Heart right ventricle (tissue), 16 donors: ENCODE measurements at regions not wholly inside any gene's neighbourhood (a gene's known extent, or its start where the extent isn't known, plus 50 kb on each side); places are given as distances from the start of the nearest gene placed in this dataset.
"Not testable (repeated sequence)": the region's sequence is repeated elsewhere in the genome, so short reads cannot be mapped to it uniquely, and the experiment has no call there.

ENCODE experiments used
- ATAC-seq, 8 donors: fragments of 200-7000 bp; cut with Tn5 transposase; one replicate each; pipeline ENCODE4 v1.9.1; 2020; ENCODE audit warnings: mild to moderate bottlenecking in 8 of 8, moderate library complexity in 8 of 8, moderate number of reproducible peaks in 1 of 8
- DNase-seq, 2 donors: peaks; one replicate each; pipeline ENCODE4 v3.0.0-alpha.2; 2020
- H3K27ac ChIP-seq, 10 donors: fragments of 200-600 bp; sonication (generic) in 2 of 10; one replicate each; pipeline versions ENCODE4 v1.5.0 to v1.8.0; 2020 to 2022; ENCODE audit warnings: mild to moderate bottlenecking in 3 of 10
- H3K27me3 ChIP-seq, 7 donors: fragments of 200-600 bp; one replicate each; pipeline ENCODE4 v1.8.0; 2021 to 2022; ENCODE audit warnings: mild to moderate bottlenecking in 2 of 7
- H3K36me3 ChIP-seq, 9 donors: fragments of 200-600 bp; sonication (generic) in 1 of 9; one replicate each; pipeline versions ENCODE4 v1.5.0 to v1.8.0; 2020 to 2022; ENCODE audit warnings: mild to moderate bottlenecking in 2 of 9
- H3K4me1 ChIP-seq, 9 donors: fragments of 200-600 bp; sonication (generic) in 1 of 9; one replicate each; pipeline versions ENCODE4 v1.5.0 to v1.8.0; 2020 to 2022; ENCODE audit warnings: mild to moderate bottlenecking in 4 of 9
- H3K4me3 ChIP-seq, 10 donors: fragments of 200-600 bp; sonication (generic) in 2 of 10; one replicate each; pipeline versions ENCODE4 v1.5.0 to v1.8.0; 2020 to 2022; ENCODE audit warnings: mild to moderate bottlenecking in 7 of 10, moderate library complexity in 2 of 10
- H3K9me3 ChIP-seq, 11 donors: fragments of 200-600 bp in 10 of 11; sonication (generic) in 2 of 11; one replicate each; pipeline versions ENCODE4 v1.5.0 to v1.8.0; 2013 to 2022; ENCODE audit warnings: mild to moderate bottlenecking in 2 of 11, control low read depth in 1 of 11, moderate library complexity in 1 of 11
- WGBS, 2 donors: extraction: QIAGEN DNeasy Blood & Tissue Kit; methylation state at CpG; one replicate each; pipeline ENCODE4 v1.1.7; 2013; ENCODE audit warnings: inconsistent platforms in 1 of 2; 5-methylcytosine and 5-hydroxymethylcytosine counted together
- intact Hi-C, 10 donors: fragments of 100-400 bp; cut with DNase I; formaldehyde crosslinking; loops; one replicate each; pipeline versions ENCODE4 v1.11.1 to v1.14.2; 2022
- TF ChIP-seq, protein P1 (sequence below), 9 donors: fragments of 200-600 bp; sonication (generic) in 2 of 9; IDR thresholded peaks; one replicate each; pipeline versions ENCODE4 v1.5.0 to v1.8.0; 2021 to 2022; ENCODE audit warnings: antibody characterized with exemption in 9 of 9, mild to moderate bottlenecking in 5 of 9, moderate library complexity in 1 of 9
- donor health status: Arrhythmogenic right ventricular cardiomyopathy.
- donor health status: ischemic (EF 13 %, LVEDD 7.1; RV severe dilation, severe dysfunction).
- donor health status: healthy with polysubstance abuse.
- donor health status: DM: no; HTN: yes; CAD: no.
- donor health status: DM: no; HTN: no; CAD: no.
- donor health status: ischemic (EF 25% LVEDD 6.9; RV normal size, moderate dysfunction).
- donor health status: ischemic (EF 25% LVEDD 5.7; RV mildly dilated, moderate dysfunction).
- donor health status: healthy.
- donor health status: DM: yes; HTN: yes; CAD: no.
- donor health status: Ischemic cardiomyopathy.
- donor health status: ischemic (EF 35%, LVEDD 5.7; RV mildly dilated, moderate dysfunction).
- donor health status: nonischemic (EF 11% LVEDD 7.7; RV severe dilation, severe dysfunction).
- donor health status: DM: yes; HTN: yes; CAD: no.
- donor health status: PGD.
- donor health status: ischemic (EF 29% LVEDD 5.4; RV normal size, mild dysfunction).
- donor health status: nonischemic (EF 23%, LVEDD 6.1; RV moderate dilation, normal function).

DNA sequence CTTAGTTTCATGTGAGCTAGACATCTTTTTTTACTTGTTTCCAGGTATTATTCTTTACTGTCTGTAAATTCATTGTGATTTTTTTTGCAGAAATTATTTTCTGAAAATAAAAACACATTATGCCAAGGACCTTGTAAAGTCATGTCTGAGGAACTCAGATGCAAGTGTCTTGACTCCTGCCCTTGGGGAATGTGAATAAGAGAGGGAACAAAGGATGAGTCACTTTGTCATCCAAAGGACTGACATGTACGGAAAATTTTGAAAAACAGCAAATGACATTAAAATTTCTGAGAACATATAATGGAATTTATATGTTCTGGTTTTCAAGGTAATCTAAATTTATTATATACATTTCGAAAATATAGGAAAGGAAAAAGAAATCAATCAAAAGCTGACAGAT is 660.4 kb downstream of the CD109 start:
- H3K27ac ChIP-seq, result no peak overlapping the region
- H3K9me3 ChIP-seq, result no peaks in the 10 kb centered on the region
- H3K4me1 ChIP-seq, result peaks cover 0 to 5% (median 0%) of the 10 kb centered on the region in 9 donors
- TF ChIP-seq, protein P1, sequence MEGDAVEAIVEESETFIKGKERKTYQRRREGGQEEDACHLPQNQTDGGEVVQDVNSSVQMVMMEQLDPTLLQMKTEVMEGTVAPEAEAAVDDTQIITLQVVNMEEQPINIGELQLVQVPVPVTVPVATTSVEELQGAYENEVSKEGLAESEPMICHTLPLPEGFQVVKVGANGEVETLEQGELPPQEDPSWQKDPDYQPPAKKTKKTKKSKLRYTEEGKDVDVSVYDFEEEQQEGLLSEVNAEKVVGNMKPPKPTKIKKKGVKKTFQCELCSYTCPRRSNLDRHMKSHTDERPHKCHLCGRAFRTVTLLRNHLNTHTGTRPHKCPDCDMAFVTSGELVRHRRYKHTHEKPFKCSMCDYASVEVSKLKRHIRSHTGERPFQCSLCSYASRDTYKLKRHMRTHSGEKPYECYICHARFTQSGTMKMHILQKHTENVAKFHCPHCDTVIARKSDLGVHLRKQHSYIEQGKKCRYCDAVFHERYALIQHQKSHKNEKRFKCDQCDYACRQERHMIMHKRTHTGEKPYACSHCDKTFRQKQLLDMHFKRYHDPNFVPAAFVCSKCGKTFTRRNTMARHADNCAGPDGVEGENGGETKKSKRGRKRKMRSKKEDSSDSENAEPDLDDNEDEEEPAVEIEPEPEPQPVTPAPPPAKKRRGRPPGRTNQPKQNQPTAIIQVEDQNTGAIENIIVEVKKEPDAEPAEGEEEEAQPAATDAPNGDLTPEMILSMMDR (IDR thresholded peaks at IDR 0.05), result no peak
- intact Hi-C loops, result no loop called here
- no peaks in the 10 kb centered on the region for H3K27me3 ChIP-seq
- no peak overlapping the region for H3K4me3 ChIP-seq
- WGBS, 2 donors, result 63 to 78% methylated on average over 2 of the region's 2 CpGs
- H3K36me3 ChIP-seq, result no peaks in the 10 kb centered on the region
- DNase-seq (no peak), ATAC-seq (no peak)

GRCh38 chr6:74346936-74347535 is 651.0 kb downstream of the CD109 start:
- peaks cover 0 to 14% (median 0%) of the 10 kb centered on the region in 9 donors for H3K4me1 ChIP-seq
- no peaks in the 10 kb centered on the region for H3K9me3 ChIP-seq
- TF ChIP-seq, protein P1 (IDR thresholded peaks at IDR 0.05), result no peak
- no peak overlapping the region for H3K4me3 ChIP-seq
- H3K36me3 ChIP-seq, result no peaks in the 10 kb centered on the region
- H3K27me3 ChIP-seq, result no peaks in the 10 kb centered on the region
- DNase-seq (no peak), ATAC-seq (peak in 1 of 8 donors; percentile 34)
- no peak overlapping the region for H3K27ac ChIP-seq
- WGBS, 2 donors, result 38 to 39% methylated on average over 4 of the region's 4 CpGs
- intact Hi-C loops, result no loop called here

DNA sequence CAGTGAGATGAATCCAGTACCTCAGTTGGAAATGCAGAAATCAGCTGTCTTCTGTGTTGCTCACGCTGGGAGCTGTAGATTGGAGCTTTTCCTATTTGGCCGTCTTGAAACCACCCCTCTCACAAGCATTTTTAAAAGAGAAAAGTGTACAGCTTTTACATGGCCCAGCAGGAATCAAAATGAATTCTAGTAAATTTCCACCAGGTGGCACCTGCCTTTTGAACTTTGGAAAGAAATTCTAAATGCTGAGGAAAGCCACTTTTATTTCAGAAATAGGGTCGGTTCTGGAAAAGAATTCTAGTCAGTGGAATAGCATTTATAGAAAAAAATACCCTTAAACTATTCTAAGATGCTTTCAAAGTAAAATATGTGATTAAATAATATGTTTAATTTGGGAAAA is 647.8 kb downstream of the CD109 start:
- ATAC-seq (no peak), DNase-seq (no peak)
- Histone ChIP-seq H3K27ac (no peak overlapping the region), H3K27me3 (no peaks in the 10 kb centered on the region), H3K4me3 (no peak overlapping the region), H3K4me1 (peaks cover 0 to 14% (median 0%) of the 10 kb centered on the region in 9 donors), H3K36me3 (no peaks in the 10 kb centered on the region), H3K9me3 (peaks cover 0 to 6% (median 0%) of the 10 kb centered on the region in 11 donors)
- TF ChIP-seq, protein P1 (IDR thresholded peaks at IDR 0.05), result peak in 4 of 9 donors; percentile 17 to 31 (median 20)
- WGBS, 2 donors, result 74 to 79% methylated on average over 3 of the region's 3 CpGs
- intact Hi-C loops, result no loop called here

DNA sequence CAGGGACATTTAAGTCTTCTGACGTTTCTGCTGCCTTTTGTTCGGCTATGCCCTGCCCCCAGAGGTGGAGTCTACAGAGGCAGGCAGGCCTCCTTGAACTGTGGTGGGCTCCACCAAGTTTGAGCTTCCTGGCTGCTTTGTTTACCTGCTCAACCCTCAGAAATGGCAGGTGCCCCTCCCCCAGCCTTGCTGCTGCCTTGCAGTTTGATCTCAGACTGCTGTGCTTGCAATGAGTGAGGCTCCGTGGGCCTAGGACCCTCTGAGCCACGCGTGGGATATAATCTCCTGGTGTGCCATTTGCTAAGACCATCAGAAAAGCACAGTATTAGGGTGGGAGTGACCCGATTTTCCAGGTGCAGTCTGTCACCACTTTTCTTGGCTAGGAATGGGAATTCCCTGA is 647.3 kb downstream of the CD109 start:
- ATAC-seq, H3K27me3 ChIP-seq, DNase-seq, H3K9me3 ChIP-seq, H3K36me3 ChIP-seq, H3K27ac ChIP-seq, intact Hi-C loops, H3K4me3 ChIP-seq: not testable (repeated sequence)
- peaks cover 0 to 14% (median 0%) of the 10 kb centered on the region in 9 donors for H3K4me1 ChIP-seq
- 83 to 86% methylated on average over 6 of the region's 6 CpGs for WGBS, 2 donors

DNA sequence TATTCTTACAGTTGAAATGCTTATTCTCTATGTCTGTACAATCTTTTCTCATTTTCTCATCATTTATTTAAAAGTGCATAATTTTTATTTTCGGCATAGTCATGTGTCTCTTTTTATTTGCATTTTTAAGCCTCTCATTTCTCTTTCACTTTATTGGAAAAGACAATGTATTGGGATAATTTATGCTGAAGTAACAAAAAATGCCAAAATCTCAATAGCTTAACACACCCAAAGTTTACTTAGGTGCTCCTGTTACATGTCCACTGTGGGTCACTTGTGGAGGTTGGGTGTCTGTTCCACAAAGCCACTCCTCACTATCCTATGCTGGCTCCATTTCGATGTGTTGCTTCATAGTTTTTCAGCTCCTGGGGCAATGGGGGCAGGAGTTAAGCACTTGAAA is 638.7 kb downstream of the CD109 start:
- no peak overlapping the region for H3K27ac ChIP-seq
- WGBS, 2 donors, result 74 to 87% methylated on average over 2 of the region's 2 CpGs
- no peak for DNase-seq
- peaks cover 0 to 14% (median 0%) of the 10 kb centered on the region in 11 donors for H3K9me3 ChIP-seq
- H3K4me1 ChIP-seq, result peaks cover 0 to 5% (median 0%) of the 10 kb centered on the region in 9 donors
- intact Hi-C loops, result no loop called here
- no peak for ATAC-seq
- H3K4me3 ChIP-seq, result no peak overlapping the region
- H3K27me3 ChIP-seq, result no peaks in the 10 kb centered on the region
- no peaks in the 10 kb centered on the region for H3K36me3 ChIP-seq
- TF ChIP-seq, protein P1 (IDR thresholded peaks at IDR 0.05), result no peak
